ENCODE measurements at regions not wholly inside any gene's neighbourhood (a gene's known extent, or its start where the extent isn't known, plus 50 kb on each side); places are given as distances from the start of the nearest gene placed in this dataset.
"Not testable (repeated sequence)": the region's sequence is repeated elsewhere in the genome, so short reads cannot be mapped to it uniquely, and the experiment has no call there.

DNA sequence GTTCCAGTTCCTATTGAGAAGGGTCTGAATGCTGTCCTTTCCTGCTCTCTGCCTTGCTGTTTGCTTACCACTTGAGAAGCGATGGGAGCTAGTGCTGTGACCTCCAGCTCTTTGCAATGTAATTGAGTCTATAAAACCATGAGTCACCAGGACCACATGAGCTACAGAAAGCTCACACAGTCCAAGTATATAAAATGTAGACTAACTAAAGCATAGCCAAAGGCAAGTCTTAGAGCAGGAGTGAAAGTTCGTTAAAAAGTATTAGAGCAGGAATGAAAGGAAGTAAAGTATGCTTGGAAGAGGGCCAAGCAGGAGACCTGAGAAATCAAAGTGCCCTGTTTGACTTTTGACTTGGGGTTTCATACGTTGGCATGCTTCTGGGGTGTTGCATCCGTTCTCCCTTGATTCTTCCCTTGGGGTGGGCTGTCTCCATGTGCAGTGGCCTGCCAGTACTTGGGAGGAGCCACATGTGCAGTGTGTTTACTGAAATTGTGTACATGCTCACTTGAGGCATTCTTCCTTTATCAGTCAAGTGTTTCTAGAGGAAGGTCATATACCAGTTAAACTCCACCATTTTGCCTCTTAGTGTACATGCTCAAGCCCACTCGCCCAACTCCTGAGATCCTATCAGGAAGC, 71.3 kb upstream of the KIT start:
- DNase-seq (ENCODE audit: insufficient read length, low spot score): no peak
- TF ChIP-seq, protein P1, sequence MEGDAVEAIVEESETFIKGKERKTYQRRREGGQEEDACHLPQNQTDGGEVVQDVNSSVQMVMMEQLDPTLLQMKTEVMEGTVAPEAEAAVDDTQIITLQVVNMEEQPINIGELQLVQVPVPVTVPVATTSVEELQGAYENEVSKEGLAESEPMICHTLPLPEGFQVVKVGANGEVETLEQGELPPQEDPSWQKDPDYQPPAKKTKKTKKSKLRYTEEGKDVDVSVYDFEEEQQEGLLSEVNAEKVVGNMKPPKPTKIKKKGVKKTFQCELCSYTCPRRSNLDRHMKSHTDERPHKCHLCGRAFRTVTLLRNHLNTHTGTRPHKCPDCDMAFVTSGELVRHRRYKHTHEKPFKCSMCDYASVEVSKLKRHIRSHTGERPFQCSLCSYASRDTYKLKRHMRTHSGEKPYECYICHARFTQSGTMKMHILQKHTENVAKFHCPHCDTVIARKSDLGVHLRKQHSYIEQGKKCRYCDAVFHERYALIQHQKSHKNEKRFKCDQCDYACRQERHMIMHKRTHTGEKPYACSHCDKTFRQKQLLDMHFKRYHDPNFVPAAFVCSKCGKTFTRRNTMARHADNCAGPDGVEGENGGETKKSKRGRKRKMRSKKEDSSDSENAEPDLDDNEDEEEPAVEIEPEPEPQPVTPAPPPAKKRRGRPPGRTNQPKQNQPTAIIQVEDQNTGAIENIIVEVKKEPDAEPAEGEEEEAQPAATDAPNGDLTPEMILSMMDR (IDR thresholded peaks at IDR 0.05; ENCODE audit: insufficient read depth, missing control alignments): no peak
- no peak for FAIRE-seq

DNA sequence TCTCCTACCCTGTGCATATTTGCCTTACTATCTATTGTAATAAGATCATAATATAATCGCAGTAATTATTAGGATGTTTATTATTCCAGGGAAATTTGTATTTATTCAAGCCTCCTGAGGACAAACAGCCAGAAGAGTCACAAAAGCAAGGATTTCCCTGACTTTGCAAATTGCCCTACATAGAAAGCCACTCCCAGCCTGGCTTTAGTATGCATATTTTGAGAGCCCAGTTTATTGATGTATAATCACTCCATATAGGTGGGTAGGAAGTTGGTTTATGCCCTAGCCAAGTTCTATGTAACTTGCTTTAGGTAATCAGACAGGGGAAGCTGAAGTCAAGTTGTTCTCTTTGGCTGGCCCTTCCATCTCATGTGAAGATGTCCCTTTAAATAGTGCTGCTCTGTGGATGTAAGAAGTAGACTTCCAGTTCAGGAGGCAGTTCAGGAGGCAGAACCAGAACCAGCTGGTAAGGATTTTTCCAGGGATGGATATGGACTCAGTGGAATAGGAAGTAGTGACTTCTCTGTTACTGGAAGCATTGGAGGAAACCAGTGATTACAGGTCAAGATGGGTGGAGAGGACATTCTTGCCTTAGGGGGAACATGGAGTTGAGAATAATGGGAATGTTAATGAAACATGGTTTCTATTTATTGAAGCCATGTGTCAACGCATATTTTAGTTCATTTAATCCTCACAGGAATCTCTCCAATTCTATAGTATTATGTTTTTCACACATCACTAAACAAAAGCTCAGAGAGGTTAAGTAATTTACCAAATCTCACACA, 70.5 kb upstream of the KIT start:
- TF ChIP-seq, protein P1 (IDR thresholded peaks at IDR 0.05; ENCODE audit: insufficient read depth, missing control alignments): no peak
- FAIRE-seq (no peak), DNase-seq (ENCODE audit: insufficient read length, low spot score) (no peak)

DNA sequence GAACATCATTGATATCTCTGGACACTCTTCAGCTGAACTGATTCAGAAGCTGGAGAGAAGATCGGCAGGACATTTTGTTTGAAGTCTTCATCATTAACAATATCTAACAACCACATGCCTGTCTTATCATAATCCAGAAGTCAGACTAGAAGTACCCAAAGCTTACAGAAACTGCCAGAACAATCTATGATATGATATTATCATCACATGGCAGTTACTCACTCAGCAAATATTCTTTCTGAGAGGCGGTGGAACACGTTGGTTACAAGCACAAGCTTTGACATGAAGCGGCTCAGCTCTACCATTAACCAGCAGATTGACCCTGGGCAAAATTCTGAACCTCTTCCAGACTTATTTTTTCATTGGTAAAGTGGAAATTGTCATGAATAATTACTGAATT, 69.4 kb upstream of the KIT start:
- FAIRE-seq: no peak

DNA sequence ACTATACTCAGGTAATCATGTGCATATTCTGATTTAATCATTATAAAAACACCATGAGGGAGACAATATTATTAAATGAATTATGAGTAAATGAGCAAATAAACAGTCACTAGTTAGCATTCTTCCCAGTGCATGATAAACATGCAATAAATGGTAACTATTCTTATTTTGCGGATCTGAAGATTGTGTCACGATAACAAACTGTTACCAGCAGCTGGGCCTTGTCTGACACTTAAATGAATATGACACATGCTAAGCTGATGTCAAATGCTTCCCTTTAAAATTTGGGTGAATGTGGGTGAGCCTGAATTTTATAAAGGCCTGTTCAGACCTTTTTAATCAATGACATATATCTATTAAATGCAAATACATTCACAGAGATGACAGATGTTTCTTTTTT, 68.2 kb upstream of the KIT start:
- TF ChIP-seq, protein P1 (IDR thresholded peaks at IDR 0.05; ENCODE audit: insufficient read depth, missing control alignments): no peak
- FAIRE-seq (no peak), DNase-seq (ENCODE audit: insufficient read length, low spot score) (no peak)

More for the DNA sequence above, 69.4 kb upstream of the KIT start:
- TF ChIP-seq, protein P1 (IDR thresholded peaks at IDR 0.05; ENCODE audit: insufficient read depth, missing control alignments): no peak
- DNase-seq (ENCODE audit: insufficient read length, low spot score): no peak

DNA sequence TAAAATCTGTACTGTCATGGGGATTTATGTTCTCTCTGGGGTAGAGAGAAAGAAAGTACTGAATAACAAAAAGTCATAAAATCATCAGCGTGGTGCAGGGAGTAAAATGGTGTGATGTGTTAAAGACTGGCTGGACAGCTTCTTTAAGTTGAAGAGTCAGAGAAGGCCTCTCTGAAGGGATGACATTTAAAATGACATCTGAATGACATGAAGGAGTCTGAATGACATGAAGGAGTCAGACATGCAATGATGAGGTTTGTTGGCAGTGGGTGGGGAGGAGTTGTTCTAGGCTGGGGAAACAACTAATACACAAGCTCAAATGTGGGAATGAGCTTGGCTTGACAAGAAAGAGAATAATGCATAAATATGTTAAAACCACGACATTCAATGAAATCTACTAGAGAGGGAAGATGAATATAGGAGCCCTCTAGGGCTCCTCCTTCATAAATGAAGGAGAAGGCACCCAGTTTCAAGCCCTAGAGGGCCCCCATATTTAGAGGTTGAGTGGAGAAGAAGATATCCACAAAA, 63.9 kb upstream of the KIT start:
- no peak for DNase-seq (ENCODE audit: insufficient read length, low spot score)
- FAIRE-seq: no peak
- TF ChIP-seq, protein P1 (IDR thresholded peaks at IDR 0.05; ENCODE audit: insufficient read depth, missing control alignments): no peak

DNA sequence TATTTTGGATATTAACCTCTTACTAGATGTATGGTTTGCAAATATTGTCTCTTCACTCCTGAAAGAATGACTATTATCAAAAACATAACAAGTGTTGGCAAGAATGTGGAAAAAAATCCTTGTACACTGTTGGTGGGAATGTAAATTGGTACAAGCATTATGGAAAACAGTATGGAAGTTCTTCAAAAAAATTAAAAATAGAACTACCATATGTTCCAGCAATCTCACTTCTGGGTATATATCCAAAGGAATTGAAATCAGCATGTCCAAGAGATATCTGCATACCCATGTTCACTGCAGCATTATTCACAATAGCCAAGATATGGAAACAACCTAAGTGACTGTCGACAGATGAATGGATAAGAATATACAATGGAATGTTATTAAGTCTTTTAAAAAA, 61.6 kb upstream of the KIT start:
- FAIRE-seq (no peak), DNase-seq (ENCODE audit: insufficient read length, low spot score) (no peak)
- TF ChIP-seq, protein P1 (IDR thresholded peaks at IDR 0.05; ENCODE audit: insufficient read depth, missing control alignments): no peak

DNA sequence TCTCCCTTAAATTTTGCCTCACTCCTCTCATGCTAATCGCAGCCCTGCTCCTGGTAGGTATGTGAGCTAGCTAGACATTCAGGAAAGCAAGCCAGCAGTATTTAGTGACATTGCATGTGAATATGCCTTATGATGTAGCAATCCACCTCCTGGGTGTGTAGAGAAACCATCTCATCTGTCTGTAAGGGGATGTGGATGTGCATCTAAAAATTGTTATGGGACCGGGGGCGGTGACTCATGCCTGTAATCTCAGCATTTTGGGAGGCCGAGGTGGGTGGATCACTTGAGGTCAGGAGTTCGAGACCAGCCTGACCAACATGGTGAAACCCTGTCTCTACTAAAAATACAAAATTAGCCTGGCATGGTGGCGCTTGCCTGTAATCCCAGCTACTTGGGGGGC, 60.1 kb upstream of the KIT start:
- DNase-seq (ENCODE audit: insufficient read length, low spot score); FAIRE-seq: not testable (repeated sequence)

DNA sequence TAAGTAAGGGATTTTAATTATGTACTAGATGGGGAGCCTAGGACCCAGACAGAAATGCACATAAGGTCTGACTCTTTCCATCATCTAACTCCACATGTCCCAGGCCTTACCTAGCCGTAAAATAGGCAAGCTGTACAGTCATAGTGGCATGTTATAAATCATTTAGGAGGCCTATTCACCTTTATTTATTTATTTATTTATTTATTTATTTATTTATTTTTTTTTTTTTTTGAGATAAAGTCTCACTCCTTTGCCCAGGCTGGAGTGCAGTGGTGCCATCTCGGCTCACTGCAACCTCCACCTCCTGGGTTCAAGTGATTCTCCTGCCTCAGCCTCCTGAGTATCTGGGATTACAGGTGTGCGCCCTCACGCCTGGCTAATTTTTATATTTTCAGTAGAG, 55.6 kb upstream of the KIT start:
- DNase-seq (ENCODE audit: insufficient read length, low spot score): not testable (repeated sequence)

More for the DNA sequence above, 55.6 kb upstream of the KIT start:
- FAIRE-seq: not testable (repeated sequence)

Measured in D721Med (cell line).